NCI-H146 treated with DMSO at 0.1 percent for 48 hours (cell line): ENCODE measurements at regions not wholly inside any gene's neighbourhood (a gene's known extent, or its start where the extent isn't known, plus 50 kb on each side); places are given as distances from the start of the nearest gene placed in this dataset.

Source experiments
- DNase-seq: peaks from one replicate; lab custom pipeline; 2025; ENCODE audit not compliant: unreplicated experiment; lab: John Stamatoyannopoulos, UW

DNA sequence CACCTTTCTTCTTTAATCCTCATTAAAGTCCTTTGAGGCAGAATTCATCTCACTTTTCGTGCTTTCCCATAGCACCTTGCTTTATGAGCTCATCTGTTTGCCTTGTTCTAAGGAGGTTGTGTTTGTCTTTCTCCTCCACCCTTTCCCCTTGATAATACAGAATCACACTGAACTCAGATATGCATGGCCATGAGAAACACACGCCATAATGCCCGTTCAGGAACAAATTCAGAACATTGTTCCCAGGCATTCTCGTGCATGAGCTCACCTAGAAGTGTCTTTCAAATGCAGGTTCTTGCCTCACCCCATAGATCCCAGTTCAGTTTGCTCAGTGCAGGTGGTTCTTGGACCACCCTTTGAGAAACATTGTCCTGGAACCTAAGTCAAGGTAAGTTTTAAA is 71.1 kb downstream of the TMEM114 start:
- DNase-seq: no peak

DNA sequence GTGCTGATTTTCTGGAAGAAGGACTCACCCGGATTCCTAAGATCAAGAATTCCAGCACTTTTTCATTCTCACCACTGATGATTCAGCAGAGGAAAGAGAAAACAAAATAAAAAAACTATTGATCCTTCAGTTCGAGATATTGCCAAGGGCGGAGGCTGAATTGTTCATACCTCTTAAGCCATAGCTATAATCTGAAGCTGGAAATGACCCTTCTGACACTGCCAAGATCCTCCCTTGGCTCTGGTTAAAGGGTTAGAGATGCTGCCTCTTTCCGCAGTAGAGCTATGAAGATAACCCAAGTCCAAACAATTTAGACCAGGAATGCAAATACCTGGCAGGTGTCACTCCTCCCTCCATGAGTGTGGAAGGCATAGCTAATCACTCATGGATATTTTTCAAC is 73.0 kb downstream of the TMEM114 start:
- no peak for DNase-seq

DNA sequence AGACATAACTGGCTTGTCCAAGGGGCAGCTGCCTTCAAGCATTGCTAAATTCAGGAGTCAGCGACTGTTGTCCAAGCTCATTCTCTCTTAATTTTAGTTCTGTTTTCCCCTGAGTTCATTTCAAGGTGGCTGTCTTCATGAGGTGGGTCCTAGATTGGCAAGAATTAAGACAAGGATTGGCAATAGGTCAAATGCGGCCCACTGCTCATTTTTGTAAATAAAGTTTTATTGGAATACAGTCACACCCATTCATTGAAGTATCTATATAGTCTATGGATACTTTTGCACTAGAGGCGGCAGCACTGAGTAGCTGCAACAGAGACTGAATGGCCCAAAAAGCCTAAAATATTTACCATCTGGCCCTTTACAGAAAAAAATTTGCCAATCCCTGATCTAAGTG is 73.8 kb downstream of the TMEM114 start:
- DNase-seq: no peak

DNA sequence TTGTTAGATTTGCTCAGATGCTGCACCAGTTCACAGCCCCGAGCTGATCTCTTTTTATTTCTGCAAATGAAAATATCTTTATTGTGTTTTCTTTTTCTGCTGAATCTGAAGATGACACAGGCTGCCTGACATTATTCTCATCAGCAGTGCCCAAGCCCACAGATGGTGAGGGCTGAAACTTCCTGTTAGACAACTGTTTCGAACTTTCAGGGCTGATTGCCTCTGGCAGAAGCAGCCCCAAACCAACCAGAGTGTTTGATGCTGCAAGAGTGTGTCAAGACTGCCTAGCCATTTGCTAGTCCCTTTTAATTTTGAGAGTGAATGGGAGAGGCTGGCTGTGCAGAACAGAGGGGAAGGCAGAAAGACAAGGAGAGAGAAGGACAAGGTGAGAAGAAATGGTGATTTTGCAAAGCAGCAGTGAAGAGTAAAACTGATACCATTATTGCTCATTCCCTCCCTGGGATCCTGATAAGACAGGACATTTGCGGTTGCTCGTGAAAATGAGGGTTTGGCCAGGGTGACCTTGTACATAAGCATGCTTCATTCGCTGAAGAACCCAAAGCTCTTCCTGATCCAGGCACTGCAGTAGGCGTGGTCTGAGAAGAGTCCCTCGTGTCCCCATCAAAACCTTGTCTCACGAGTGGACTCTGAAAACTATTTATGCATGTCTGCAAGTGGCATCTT is 77.2 kb downstream of the TMEM114 start:
- no peak for DNase-seq

DNA sequence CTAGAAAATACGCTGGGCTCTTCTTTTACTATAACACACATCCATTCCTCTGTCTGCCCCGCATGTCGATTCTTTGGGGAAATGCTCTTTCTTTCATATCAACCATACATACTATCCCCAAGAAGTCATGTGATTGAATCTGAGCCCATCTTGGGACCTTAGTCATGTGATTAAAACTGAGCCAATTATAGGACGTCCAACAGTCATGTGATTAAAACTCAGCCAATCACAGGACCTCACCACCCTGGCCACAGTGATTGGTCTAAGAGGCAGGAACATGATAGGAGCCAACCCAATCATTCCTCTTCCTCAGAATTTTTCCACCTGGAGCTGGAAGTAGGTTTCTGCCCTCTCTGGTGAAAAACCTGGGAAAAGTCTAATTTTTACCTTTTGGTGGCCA is 78.8 kb downstream of the TMEM114 start:
- DNase-seq: no peak

DNA sequence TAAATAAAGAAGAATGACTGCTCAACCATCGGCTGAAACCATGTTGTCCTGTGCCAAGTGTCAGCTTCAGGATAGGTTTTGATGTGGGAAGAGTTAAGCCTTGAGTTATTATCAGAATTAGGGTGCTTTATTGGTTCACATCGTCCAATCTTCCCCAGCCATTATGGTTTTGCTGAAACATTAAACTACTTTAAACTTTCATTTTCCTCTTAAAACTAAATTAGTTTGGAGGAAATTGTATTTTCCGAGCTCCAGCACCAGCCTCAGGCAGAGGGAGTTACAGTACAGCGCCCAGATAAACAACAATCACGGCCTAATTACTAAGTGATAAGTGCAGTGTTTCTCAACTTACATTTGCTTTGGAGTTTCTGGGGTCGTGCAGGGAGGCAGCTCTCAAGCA is 80.2 kb downstream of the TMEM114 start:
- DNase-seq: no peak

DNA sequence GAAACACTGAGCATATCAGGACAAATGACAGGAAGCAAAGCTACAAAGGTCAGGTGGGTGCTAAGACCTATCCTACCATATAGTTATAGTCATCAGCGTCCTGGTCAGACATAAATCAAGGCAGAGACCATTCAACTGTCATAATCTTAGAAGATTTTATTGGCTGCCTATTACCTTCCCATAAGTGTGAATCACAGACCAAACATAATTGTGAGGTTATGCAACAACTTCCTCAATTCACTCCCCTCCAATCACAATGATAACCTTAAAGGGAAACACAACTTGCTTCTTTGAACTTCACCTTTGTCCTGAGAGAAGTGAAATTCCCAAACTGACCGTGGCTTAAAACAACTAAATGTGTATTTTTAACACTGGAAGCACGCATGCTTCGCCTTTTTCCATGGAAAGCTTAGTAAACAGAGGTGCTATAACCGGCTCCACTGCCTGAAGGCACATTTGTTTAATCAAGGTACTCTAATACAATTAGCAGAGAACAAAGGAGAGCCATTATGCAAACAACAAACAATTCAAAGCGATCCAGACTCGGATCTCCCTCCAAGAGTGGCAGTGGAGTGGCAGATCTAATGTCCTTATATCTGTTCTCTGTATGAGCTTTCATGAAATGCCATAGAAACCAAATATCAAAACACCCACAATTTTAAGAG is 84.9 kb downstream of the TMEM114 start:
- DNase-seq: no peak

DNA sequence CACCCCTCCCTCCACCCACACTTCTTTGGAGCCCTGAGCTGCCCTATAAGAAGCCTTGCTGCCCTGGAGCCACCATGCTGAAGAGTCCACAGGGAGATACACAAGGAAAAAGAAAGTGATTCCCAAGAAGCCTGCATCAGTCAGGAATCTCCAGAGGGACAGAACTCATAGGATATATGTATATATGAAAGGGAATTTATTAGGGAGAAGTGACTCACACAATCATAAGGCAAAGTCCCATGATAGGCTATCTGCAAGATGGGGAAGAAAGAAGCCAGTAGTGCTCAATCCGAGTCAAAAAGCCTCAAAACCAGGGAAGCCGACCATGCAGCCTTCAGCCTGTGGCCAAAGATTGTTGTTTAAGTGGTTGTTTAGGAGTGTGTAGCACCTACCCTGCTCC is 87.9 kb downstream of the TMEM114 start:
- DNase-seq: no peak

DNA sequence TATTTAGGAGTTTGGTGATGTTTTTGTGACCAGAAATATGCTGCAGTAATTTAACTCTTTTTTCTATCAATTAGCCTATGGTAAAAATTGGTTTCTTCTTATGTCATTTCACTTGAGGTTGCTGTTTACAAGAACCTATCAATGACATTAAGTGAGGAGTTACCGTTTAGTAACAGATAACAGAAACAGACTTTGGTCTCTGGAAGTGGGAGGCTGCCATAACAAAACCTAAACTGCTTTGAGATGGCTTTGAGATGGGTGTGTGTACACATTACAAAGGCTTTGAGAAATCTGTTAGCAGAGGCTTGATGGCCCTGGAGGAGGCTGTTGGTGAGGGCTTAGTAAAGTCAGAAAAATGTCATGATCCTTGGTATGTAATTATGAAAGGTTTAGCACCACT is 90.0 kb downstream of the TMEM114 start:
- no peak for DNase-seq

DNA sequence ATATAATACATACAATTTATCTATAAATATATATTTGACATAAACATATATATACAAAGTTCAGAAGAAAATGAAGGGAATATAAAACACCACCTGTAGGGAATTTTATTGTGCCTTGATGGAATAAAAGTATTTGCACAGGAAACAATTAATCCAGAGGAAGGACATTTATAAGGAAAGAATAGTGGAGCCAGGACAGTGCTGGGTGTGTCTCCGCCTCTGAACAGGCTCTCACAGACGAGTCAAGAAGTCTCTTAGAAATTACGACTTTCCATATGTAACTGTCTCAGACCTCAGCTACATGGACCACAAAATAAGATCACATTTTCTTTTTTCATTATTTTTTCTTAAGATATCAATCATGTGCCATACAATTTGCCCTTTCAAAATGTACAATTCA is 93.9 kb downstream of the TMEM114 start:
- DNase-seq: no peak

DNA sequence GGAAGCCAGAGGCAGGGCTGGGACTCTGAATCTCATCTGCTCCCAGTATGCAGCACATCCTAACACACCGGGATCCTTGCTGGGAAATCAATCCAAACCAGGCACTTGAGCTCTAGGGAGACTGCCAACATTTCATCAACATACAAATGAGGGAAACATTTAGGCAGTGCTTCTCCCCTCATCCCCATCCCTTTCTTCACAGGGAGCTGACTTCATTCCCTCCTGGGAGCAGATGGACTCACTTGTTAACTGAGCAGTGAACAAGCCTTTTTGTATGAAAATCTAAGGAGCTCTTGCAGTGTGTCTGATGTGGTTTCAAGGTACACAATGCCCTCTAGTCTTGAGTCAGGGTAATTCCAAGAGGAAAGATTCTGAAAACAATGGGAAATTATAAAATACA is 96.3 kb downstream of the TMEM114 start:
- no peak for DNase-seq

DNA sequence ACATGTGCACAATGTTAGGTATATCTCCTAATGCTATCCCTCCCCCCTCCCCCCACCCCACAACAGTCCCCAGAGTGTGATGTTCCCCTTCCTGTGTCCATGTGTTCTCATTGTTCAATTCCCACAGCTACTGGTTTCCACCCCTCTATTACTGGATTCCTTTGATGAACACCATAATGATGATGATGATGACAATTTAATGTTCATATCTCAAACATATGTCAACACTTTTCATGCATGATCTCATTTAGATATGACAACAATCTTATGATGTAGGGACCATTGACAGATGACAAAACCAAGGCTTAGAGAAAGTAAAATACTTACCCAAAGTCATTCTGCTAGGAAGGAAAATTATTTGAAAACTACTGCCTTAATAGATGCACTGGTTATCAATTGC is 97.6 kb downstream of the TMEM114 start:
- no peak for DNase-seq

DNA sequence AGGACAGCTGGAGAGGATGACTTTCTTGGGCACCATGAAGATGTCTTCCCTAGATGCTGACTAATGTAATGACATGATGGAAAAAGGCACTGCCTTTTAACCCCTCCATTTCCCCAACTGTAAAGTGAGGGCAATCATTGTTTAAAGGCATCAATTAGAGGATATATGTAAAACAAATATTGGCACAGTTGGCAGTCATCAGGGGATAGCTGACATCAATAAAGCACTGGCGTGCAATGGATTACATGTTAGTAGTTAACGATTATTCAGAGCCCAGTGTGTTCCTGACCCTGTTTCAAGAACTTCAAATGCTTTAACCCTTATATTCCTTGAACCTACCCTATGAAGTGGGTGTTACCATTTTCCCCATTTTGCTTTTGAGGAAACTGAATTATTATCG is 100.7 kb downstream of the TMEM114 start:
- DNase-seq: no peak

DNA sequence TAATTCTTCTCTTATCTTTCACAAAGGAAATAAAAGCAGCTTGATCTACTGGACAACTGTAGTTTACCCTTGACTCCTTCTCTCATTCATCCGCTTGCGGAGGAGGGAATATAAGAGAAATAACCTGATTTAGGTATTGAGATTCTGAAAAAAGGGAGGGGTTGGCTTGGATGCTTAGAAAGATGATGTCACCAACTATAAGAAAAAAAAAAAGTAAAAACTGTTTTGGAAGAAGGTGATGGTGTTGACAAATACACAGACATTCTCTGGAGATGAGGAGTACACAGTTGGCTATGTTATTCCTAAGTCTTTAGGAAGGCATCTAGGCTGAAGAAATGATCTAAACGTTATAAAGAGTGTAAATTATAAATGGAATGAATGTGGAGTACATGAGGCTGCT is 103.3 kb downstream of the TMEM114 start:
- DNase-seq: no peak

DNA sequence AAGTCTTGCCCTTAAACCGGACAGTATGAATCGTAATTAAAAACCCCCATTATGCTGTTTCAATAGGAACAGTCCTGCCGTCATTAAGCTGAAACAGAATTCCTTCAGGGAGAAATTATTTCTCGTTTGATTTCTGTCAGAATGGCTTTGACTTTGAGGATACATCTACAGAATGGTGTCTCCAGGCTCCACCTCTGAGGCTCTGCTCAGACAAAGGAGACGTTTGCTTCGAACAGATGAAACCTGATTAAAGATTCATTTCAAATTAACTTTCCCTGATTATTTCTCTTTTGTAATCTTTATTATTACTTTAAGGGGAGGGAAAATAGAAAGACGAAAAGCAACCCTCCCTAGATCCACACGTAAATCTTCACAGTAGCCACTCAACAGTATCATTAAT is 106.9 kb downstream of the TMEM114 start:
- DNase-seq: no peak

DNA sequence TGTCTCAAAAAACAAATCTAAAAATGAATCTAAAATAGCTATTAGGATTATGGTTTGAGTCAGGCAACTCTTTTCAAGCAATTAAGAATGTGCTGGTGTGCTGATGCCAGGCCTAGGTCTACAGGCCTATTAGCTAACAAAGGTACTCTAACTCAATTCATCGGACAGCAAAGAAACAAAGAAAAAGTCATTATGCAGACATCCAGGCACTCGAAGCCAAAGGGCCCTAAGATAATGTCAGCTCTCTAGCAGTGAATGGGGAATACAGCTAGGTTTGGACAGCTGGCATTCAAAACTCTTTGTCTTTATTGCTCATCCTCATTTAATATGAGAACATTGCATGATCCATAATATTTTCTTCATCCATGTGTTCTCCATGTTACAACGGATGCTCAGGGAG is 108.5 kb downstream of the TMEM114 start:
- DNase-seq: no peak

DNA sequence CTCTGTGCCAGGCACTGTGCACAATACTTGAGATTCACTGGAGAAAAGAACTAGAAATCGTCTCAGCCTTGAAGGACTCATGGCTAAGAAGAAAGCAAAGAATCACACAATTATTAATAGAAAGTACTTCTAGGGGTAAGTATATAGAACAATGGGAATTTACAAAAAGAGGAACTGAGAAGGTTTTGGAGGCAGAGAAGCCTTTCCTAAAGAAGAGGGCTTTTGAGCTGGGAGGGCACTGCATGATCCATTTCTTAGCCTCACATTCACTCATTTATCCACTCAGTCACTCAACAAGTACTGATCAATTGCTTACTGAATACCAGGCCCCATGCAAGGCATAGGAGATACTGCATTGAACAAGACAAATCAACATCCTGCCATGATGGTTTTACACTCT is 113.5 kb downstream of the TMEM114 start:
- DNase-seq: no peak

DNA sequence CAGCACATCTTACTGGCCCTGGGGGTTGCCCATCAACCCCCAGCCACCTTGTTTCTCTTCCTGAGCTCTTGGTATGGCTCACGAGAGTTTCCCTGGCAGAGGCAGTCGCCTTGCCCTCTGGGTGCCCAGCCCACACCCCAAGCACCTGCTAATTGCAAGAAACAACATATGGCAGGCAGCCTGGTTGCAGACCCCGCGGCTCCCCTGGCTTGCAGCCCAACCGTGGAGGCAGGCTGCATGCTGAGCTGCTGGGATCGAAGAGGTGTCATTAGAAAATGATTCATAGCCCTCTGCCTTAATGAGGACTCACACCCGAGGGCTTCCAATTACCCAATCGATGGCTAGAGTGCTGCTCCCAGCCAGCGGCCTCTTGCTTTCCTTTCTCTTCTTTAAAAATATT is 115.7 kb downstream of the TMEM114 start:
- DNase-seq: peak; percentile 14

DNA sequence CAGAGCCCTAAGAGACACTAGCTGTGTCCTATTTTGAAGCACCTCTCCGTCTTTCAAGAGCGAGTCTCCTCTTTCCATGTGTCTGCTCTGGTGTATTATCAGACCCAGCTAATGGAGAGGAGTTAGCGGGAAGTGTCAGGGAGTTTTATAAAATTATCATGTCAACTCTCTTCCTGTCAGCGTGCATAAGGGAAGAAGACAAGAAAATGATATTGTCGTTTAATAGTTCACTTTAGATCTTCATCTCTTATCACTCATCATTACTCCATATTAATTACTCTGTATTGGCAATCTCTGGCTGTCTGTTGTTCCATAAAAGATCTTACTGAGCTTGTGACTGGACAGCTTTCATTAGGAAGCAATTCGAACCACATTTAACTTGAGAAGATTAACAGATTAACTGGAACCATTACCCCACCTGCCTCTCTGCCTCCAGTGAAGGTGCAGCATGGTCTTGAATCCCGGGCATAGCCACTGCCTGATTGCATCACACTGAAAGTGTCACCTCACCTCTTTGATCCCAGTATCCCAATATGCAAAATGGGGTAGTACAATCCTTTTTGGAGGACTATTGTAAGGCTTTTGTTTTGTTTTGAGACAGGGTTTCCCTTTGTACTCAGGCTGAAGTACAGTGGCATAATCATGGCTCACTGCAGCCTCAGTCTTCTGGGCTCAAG is 121.1 kb downstream of the TMEM114 start:
- DNase-seq: no peak

DNA sequence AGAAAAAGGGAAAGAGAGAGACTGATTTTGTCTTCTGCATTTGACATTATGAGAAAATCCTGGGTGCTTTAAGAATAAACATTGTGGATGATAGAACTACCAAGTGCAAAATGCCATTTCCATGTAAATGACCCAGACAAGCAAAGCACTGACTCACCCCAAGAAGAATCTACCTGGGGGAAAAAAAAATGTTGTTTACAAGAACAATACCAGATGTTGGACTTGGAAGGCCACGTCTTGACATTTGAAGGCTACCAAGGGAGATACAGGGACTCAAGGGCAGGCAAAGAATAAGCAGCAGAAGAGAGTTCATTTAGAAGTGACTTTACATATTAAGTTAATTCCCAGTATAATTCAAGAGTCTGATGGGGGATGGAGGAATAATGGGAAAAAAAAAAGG is 125.3 kb downstream of the TMEM114 start:
- no peak for DNase-seq

DNA sequence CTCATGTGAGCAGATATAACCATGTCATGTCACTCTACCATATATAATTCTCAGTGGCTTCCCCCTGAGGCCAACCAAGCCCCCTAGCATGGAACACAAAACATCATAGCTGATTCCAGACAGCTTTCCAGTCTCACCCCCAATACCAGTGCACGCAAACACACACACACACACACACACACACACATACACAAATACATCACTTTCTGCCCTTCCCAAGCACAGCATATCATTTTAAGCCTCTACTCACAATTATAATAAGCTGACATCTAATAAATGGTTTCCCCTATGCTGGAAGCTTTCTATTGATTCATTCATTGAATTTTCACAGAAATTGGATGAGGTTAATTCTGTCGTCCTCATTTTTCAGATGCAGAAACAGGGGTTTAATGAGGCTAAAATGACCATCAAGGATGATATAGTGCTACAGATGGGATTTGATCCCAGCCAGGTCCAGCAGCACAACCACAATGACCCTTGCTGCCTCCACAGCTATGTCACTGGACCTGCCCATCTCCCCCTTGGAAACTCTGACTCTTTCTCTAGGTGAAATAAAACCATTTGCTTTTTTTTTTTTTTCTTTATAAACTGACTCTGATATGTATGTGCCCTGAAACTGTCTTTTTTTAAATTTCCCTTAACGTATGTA is 131.1 kb downstream of the TMEM114 start:
- DNase-seq: no peak

DNA sequence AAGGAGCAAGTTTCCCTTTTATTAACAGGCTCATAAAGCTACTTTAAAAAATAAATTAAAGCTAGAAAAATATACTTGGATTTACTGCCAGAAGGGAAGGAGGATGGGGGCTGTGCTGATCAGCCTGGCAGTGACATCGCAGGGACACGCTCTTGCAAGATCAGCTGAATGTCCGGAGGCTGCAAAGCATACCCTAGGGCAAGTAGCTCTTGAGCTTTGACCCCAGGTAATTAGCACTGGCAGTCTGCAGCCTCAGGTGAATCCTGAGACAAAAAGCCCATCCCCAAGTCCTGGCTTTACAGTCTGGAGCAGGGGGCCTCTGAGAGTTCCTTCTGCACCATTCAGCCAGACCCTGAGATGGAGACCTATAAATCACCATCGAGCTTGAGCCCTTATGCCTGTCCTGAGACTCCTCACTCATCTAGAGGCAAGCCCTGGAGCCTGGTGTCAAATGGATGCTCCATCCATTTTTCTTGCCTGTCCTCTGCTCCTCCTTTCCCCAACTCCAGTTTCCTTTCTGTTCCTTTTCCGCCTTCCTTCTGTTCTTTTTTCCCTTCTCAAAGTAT is 131.7 kb downstream of the TMEM114 start:
- DNase-seq: no peak
